SK-N-MC (cell line): ENCODE measurements at regions not wholly inside any gene's neighbourhood (a gene's known extent, or its start where the extent isn't known, plus 50 kb on each side); places are given as distances from the start of the nearest gene placed in this dataset.

Experiments
- DNase-seq: peaks from one replicate; pipeline ENCODE4 v3.0.0-alpha.2; 2011; ENCODE audit warnings: low read depth, low spot score
- H3K27ac ChIP-seq: fragments of 200-600 bp; sonication (generic); 2 replicates; pipeline ENCODE4 v1.5.1; 2016; ENCODE audit warnings: mixed run types
- H3K36me3 ChIP-seq: fragments of 200-600 bp; sonication (generic); 2 replicates; pipeline ENCODE4 v1.6.1; 2017; ENCODE audit warnings: antibody characterized with exemption, low read length, mixed read lengths; ENCODE audit not compliant: insufficient read depth
- H3K4me3 ChIP-seq: fragments of 200-600 bp; sonication (generic); 2 replicates; pipeline ENCODE4 v1.5.1; 2016
- H3K9ac ChIP-seq: fragments of 200-600 bp; sonication (generic); 2 replicates; pipeline ENCODE4 v1.8.0; 2017; ENCODE audit warnings: mixed run types, mixed read lengths; ENCODE audit not compliant: insufficient read length
- H3K9me3 ChIP-seq: fragments of 200-600 bp; sonication (generic); 2 replicates; pipeline ENCODE4 v1.6.1; 2017; ENCODE audit warnings: low read depth, mild to moderate bottlenecking, antibody characterized with exemption, low read length, moderate library complexity, mixed read lengths
- EZH2 ChIP-seq: fragments of 200-600 bp; sonication (generic); IDR thresholded peaks from one replicate; pipeline ENCODE4 v1.6.1; 2017; ENCODE audit warnings: antibody characterized with exemption
- FOXP2 ChIP-seq: optimal IDR thresholded peaks from 2 replicates; pipeline ENCODE3; 2011; ENCODE audit warnings: mild to moderate bottlenecking, moderate library complexity; ENCODE audit not compliant: insufficient read depth; ENCODE audit errors: extremely low read length, control extremely low read depth
- POLR2AphosphoS5 ChIP-seq: IDR thresholded peaks from 2 replicates; pipeline ENCODE4 v1.6.1; 2012; ENCODE audit warnings: mild to moderate bottlenecking, low read depth, low read length, borderline replicate concordance

GRCh38 chr9:100919506-100919905 is 109.0 kb upstream of the PLPPR1 start:
- TF ChIP-seq EZH2 (no peak), FOXP2 (no peak), POLR2AphosphoS5 (no peak)

GRCh38 chr9:100926366-100926765 is 102.2 kb upstream of the PLPPR1 start:
- Histone ChIP-seq H3K27ac (no peak overlapping the region), H3K9ac (no peak overlapping the region), H3K4me3 (no peak overlapping the region), H3K36me3 (no peaks in the 10 kb centered on the region), H3K9me3 (no peaks in the 10 kb centered on the region)
- no peak for TF ChIP-seq EZH2
- no peak for TF ChIP-seq POLR2AphosphoS5
- TF ChIP-seq FOXP2, result no peak
- DNase-seq, result no peak

More at GRCh38 chr9:100919506-100919905, 109.0 kb upstream of the PLPPR1 start:
- Histone ChIP-seq H3K9ac (no peak overlapping the region), H3K36me3 (no peaks in the 10 kb centered on the region), H3K4me3 (no peak overlapping the region), H3K9me3 (no peaks in the 10 kb centered on the region), H3K27ac (no peak overlapping the region)
- DNase-seq, result no peak

GRCh38 chr9:100927763-100928162 is 100.8 kb upstream of the PLPPR1 start:
- Histone ChIP-seq H3K27ac (no peak overlapping the region), H3K9me3 (no peaks in the 10 kb centered on the region), H3K36me3 (no peaks in the 10 kb centered on the region), H3K4me3 (no peak overlapping the region), H3K9ac (no peak overlapping the region)
- no peak for DNase-seq
- TF ChIP-seq POLR2AphosphoS5 (no peak), FOXP2 (no peak), EZH2 (no peak)

GRCh38 chr9:100933656-100934055 is 94.9 kb upstream of the PLPPR1 start:
- H3K9ac ChIP-seq, result no peak overlapping the region
- no peak for DNase-seq
- TF ChIP-seq EZH2, result no peak
- no peak for TF ChIP-seq FOXP2
- TF ChIP-seq POLR2AphosphoS5, result no peak
- no peaks in the 10 kb centered on the region for H3K9me3 ChIP-seq
- H3K27ac ChIP-seq, result no peak overlapping the region
- H3K4me3 ChIP-seq, result no peak overlapping the region
- H3K36me3 ChIP-seq, result no peaks in the 10 kb centered on the region

- Histone ChIP-seq H3K4me3 (no peak overlapping the region), H3K9ac (no peak overlapping the region), H3K36me3 (no peaks in the 10 kb centered on the region), H3K27ac (no peak overlapping the region), H3K9me3 (no peaks in the 10 kb centered on the region)
- DNase-seq, result no peak
- TF ChIP-seq POLR2AphosphoS5 (no peak), EZH2 (no peak), FOXP2 (no peak)
Measured at GRCh38 chr9:100937382-100937781, 91.1 kb upstream of the PLPPR1 start.

GRCh38 chr9:100938507-100938906 is 90.0 kb upstream of the PLPPR1 start:
- TF ChIP-seq FOXP2, result no peak
- no peak for TF ChIP-seq EZH2
- Histone ChIP-seq H3K36me3 (no peaks in the 10 kb centered on the region), H3K9me3 (no peaks in the 10 kb centered on the region)

GRCh38 chr9:100939636-100940035 is 88.9 kb upstream of the PLPPR1 start:
- no peak overlapping the region for H3K9ac ChIP-seq
- TF ChIP-seq EZH2, result no peak
- no peak for TF ChIP-seq FOXP2
- no peak overlapping the region for H3K27ac ChIP-seq
- no peaks in the 10 kb centered on the region for H3K36me3 ChIP-seq
- no peaks in the 10 kb centered on the region for H3K9me3 ChIP-seq
- no peak overlapping the region for H3K4me3 ChIP-seq
- DNase-seq, result no peak

More at GRCh38 chr9:100938507-100938906, 90.0 kb upstream of the PLPPR1 start:
- no peak overlapping the region for H3K9ac ChIP-seq
- no peak for DNase-seq
- H3K27ac ChIP-seq, result no peak overlapping the region
- no peak overlapping the region for H3K4me3 ChIP-seq

GRCh38 chr9:100959226-100959625 is 69.3 kb upstream of the PLPPR1 start:
- TF ChIP-seq EZH2 (no peak), FOXP2 (no peak)
- no peak overlapping the region for H3K9ac ChIP-seq
- H3K27ac ChIP-seq, result no peak overlapping the region
- H3K9me3 ChIP-seq, result no peaks in the 10 kb centered on the region
- H3K4me3 ChIP-seq, result no peak overlapping the region
- no peak for DNase-seq
- no peaks in the 10 kb centered on the region for H3K36me3 ChIP-seq
